Loucy (cell line): ENCODE measurements at regions not wholly inside any gene's neighbourhood (a gene's known extent, or its start where the extent isn't known, plus 50 kb on each side); places are given as distances from the start of the nearest gene placed in this dataset.

Experiments
- CTCF ChIP-seq: fragments of 200-600 bp; sonication (generic); conservative IDR thresholded peaks from 2 replicates; pipeline ENCODE4 v1.5.1; 2014; ENCODE audit warnings: mild to moderate bottlenecking, antibody characterized with exemption, low read length
- EZH2phosphoT487 ChIP-seq: fragments of 200-600 bp; IDR thresholded peaks from 2 replicates; pipeline ENCODE4 v1.6.1; 2018; ENCODE audit warnings: antibody characterized with exemption, mild to moderate bottlenecking, moderate library complexity, borderline replicate concordance

- no peak for TF ChIP-seq EZH2phosphoT487
- no peak for TF ChIP-seq CTCF
Measured at GRCh38 chr7:81852701-81853100, 82.9 kb upstream of the HGF start.
